WERI-Rb-1 (cell line): ENCODE measurements at regions not wholly inside any gene's neighbourhood (a gene's known extent, or its start where the extent isn't known, plus 50 kb on each side); places are given as distances from the start of the nearest gene placed in this dataset.
"Not testable (repeated sequence)": the region's sequence is repeated elsewhere in the genome, so short reads cannot be mapped to it uniquely, and the experiment has no call there.

Source experiments
- DNase-seq: peaks from one replicate; pipeline ENCODE4 v3.0.0-alpha.2; 2020
- H3K27ac ChIP-seq: fragments of 250-450 bp; sonication (Bioruptor Pico); 2 replicates; pipeline ENCODE4 v1.5.1; 2020; ENCODE audit warnings: mild to moderate bottlenecking, moderate library complexity
- H3K27me3 ChIP-seq: fragments of 250-450 bp; sonication (Bioruptor Pico); 2 replicates; pipeline ENCODE4 v1.5.1; 2021; ENCODE audit warnings: mild to moderate bottlenecking, low read depth, moderate library complexity; ENCODE audit not compliant: insufficient read depth, severe bottlenecking
- H3K36me3 ChIP-seq: fragments of 250-450 bp; sonication (Bioruptor Pico); 2 replicates; pipeline ENCODE4 v1.5.1; 2020; ENCODE audit warnings: mild to moderate bottlenecking, moderate library complexity
- H3K4me3 ChIP-seq: 2 replicates; pipeline ENCODE4 v1.5.1; 2011; ENCODE audit warnings: low read depth, mild to moderate bottlenecking, control low read depth, low read length
- H3K9me3 ChIP-seq: fragments of 250-450 bp; sonication (Bioruptor Pico); 2 replicates; pipeline ENCODE4 v1.5.1; 2021; ENCODE audit warnings: mild to moderate bottlenecking, moderate library complexity; ENCODE audit not compliant: severe bottlenecking
- CTCF ChIP-seq: IDR thresholded peaks from 2 replicates; pipeline ENCODE4 v1.5.1; 2011; ENCODE audit warnings: low read depth, mild to moderate bottlenecking, control low read depth, inconsistent platforms, low read length

- DNase-seq = no peak
- Histone ChIP-seq H3K9me3 (no peaks in the 10 kb centered on the region), H3K27me3 (peaks cover 4% of the 10 kb centered on the region), H3K27ac (no peak overlapping the region), H3K36me3 (no peaks in the 10 kb centered on the region), H3K4me3 (no peak overlapping the region)
- no peak for TF ChIP-seq CTCF
Measured at GRCh38 chr7:152931633-152932032, 172.1 kb downstream of the ACTR3B start.

GRCh38 chr7:152937282-152937681, 177.7 kb downstream of the ACTR3B start:
- Histone ChIP-seq H3K36me3 (no peaks in the 10 kb centered on the region), H3K27ac (no peak overlapping the region), H3K27me3 (no peaks in the 10 kb centered on the region), H3K9me3 (no peaks in the 10 kb centered on the region), H3K4me3 (no peak overlapping the region)
- no peak for TF ChIP-seq CTCF
- no peak for DNase-seq

- H3K4me3 ChIP-seq, H3K27ac ChIP-seq, H3K9me3 ChIP-seq, H3K27me3 ChIP-seq, H3K36me3 ChIP-seq, DNase-seq: not testable (repeated sequence)
Measured at GRCh38 chr7:152946616-152947015, 187.1 kb downstream of the ACTR3B start.

- Histone ChIP-seq H3K36me3 (no peaks in the 10 kb centered on the region), H3K4me3 (no peak overlapping the region), H3K9me3 (peaks cover 2% of the 10 kb centered on the region), H3K27ac (no peak overlapping the region), H3K27me3 (no peaks in the 10 kb centered on the region)
- no peak for TF ChIP-seq CTCF
- no peak for DNase-seq
Measured at GRCh38 chr7:152947686-152948085, 188.1 kb downstream of the ACTR3B start.

- Histone ChIP-seq H3K4me3 (no peak overlapping the region), H3K9me3 (peaks cover 2% of the 10 kb centered on the region), H3K27ac (no peak overlapping the region), H3K27me3 (no peaks in the 10 kb centered on the region), H3K36me3 (no peaks in the 10 kb centered on the region)
- TF ChIP-seq CTCF = no peak
- DNase-seq = no peak
Measured at GRCh38 chr7:152949253-152949652, 189.7 kb downstream of the ACTR3B start.

GRCh38 chr7:152949790-152950189, 190.2 kb downstream of the ACTR3B start:
- peaks cover 2% of the 10 kb centered on the region for H3K9me3 ChIP-seq
- no peak overlapping the region for H3K27ac ChIP-seq
- H3K27me3 ChIP-seq = no peaks in the 10 kb centered on the region
- no peak for DNase-seq
- no peaks in the 10 kb centered on the region for H3K36me3 ChIP-seq
- H3K4me3 ChIP-seq = no peak overlapping the region
- no peak for TF ChIP-seq CTCF
